ENCODE measurements at regions not wholly inside any gene's neighbourhood (a gene's known extent, or its start where the extent isn't known, plus 50 kb on each side); places are given as distances from the start of the nearest gene placed in this dataset.
"Not testable (repeated sequence)": the region's sequence is repeated elsewhere in the genome, so short reads cannot be mapped to it uniquely, and the experiment has no call there.

GRCh38 chr13:60671386-60671785 lies 274.4 kb downstream of the TDRD3 start:
- DNase-seq, result no peak

DNA sequence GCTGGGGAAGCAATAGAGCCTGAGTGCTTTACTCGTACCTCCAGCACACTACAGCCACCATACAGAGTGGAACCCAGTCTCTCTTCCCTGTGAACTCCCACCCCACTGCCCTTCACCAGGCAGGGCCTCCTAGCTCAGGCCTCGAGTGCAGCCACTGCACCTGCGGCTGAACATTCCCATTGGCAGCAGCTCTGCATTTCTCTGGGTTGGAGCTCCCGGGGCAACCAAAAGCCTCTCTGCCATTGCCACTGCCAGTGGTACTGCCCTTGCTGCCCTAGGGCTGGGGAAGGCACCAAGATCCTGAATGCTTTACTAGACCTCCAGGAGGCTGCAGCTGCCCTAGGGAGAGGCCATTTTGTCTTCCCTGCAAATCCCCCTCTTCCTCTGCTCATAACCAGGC lies 266.8 kb downstream of the TDRD3 start:
- no peak for DNase-seq

DNA sequence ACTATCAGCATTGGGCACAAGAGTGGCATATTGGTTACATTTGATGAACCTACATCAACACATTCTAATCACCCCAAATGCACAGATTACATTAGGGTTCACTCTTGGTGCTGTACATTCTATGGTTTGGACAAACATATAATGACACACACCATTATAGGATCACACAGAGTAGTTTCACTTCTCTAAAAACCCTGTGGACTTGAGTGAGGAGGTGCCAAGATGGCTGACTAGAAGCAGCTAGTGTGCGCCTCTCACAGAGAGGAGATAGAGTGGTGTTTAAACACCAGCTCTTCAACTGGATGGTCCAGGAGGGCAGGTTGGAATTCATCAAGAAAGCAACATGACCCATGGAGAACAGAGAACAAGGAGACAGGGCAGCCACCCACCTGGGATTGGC lies 265.6 kb downstream of the TDRD3 start:
- no peak for DNase-seq

DNA sequence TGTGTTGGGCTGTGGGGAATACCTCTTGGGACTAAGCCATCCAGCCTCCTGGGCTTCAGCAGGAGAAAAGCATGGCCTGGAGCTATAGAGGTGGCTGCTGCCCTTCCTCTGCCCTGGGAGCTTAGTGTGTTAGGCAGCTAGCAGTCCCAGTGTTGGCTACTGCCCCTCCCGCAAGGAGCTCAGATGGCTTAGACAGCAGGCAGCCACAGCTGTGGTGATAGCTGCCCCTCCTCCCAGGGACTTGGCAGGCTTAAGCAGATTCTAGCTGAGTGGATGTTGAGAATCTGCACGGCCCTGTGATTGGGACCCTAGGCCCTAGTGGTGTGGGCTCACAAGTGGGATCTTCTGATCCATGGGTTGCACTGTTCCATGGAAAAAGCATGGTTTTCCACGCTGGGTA lies 264.5 kb downstream of the TDRD3 start:
- DNase-seq, result no peak

- not testable (repeated sequence) for DNase-seq
Observed at GRCh38 chr13:60657586-60657985, 260.6 kb downstream of the TDRD3 start.

- DNase-seq, result no peak
Observed at GRCh38 chr13:60655256-60655655, 258.2 kb downstream of the TDRD3 start.

- no peak for DNase-seq
Observed at GRCh38 chr13:60654415-60654814, 257.4 kb downstream of the TDRD3 start.

DNA sequence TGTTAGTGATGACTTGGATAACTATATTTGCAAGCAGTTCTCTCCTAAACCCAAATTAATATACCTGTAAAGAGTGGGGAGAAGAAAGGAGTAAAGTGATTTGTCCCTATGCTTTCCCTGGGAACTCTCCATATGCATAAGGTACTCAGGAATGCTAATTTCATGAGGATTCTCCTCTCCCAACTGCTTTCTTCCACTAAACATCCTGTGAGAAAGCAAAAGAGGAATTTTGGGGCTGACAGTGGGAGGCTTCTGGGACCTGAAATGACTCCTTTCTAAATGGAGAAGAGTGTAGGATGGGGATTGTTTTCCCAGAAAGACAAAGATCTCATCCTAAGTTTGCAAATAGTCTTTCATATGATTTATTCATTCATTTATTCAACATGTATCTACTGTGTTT lies 250.5 kb downstream of the TDRD3 start:
- DNase-seq, result no peak

DNA sequence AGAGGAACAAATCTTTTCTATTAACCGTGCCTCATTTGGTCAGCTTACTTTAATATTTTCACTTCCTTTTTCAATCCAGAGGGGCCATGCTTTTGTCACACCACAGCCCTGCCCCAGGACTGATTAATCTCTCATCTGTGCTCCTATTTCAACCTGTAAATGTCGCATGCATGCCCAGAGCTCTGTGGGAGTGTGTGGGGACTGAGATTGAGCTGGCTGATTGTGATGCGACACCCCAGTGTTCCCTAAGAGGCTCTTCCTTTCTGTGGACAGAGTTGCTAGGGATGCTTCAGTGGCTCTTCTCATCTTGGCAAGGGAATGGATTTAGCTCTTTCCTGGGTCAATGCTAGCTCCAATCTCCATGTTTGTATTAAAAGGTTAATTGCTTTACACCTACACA lies 249.6 kb downstream of the TDRD3 start:
- DNase-seq, result no peak

DNA sequence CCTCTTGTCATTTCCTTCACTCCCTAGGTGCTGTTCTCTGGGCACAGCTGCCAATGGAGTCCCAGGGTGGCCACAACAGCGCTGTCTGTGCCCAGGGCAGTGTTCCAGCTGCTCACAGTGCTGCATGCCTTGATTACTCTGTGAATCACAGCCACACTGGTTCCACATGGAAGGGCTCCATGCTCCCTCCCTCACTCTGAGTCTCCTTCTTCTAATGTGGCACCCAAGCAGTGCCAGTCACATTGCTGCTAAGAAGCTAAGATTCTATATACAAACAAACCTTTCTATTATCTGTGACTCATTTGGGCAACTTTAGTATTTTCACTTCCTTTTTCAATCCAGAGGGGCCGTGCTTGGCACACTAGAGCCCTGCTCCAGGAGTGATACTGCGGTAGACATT lies 248.7 kb downstream of the TDRD3 start:
- DNase-seq, result no peak

DNA sequence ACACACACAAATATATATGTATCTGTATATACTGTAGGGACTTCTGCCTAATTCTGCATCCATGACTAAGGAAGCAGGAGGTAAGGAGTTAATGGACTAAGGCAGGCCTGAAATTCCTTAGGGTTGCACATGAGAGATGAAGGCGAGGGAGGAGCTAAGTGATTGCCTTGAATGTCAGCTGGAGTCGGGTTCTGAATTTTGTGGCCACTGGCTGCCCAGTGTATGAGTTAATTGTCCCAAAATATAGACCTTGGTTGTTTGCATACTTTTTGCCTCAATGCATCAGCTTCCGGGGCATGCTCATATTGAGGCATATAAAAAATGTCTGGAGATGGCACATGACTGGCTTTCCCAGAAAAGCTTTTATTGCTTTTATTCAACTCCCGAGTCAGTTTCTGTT lies 245.5 kb downstream of the TDRD3 start:
- DNase-seq, result no peak

- no peak for DNase-seq
Observed at GRCh38 chr13:60629158-60629557, 232.1 kb downstream of the TDRD3 start.

DNA sequence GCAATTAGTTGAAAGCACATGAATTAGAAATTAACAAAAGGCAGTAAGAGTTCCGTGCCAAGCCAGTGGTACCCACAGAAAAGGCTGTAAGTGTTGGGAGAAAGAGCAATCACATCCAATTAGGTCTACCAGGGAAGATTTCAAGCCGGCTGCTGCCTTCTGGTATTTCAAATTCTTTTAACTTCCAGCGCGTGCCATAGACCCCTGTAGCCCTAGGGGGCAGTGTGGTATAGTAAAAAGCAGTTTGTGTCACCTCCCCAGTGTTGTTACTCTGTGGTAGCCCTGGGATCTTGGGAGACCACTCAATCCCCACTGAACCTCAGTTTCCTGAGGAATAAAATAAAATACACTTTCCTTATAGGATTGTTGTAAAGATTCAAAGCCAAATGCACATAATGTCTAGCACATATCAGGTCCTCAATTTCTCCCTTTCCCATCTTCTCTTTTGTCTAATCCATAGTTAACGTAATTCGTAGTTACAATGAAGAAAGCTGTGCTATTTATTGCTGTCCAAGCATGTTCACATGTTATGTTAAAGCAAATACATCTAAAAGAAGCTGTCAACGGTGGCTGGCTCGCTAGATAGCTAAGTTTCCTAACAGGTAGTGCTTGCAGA lies 230.2 kb downstream of the TDRD3 start:
- peak; percentile 30 for DNase-seq
